ENCODE measurements at regions not wholly inside any gene's neighbourhood (a gene's known extent, or its start where the extent isn't known, plus 50 kb on each side); places are given as distances from the start of the nearest gene placed in this dataset.
A peak's percentile ranks its signal among the peaks of the same experiment; 100 is the strongest.

GRCh38 chr7:13801669-13802068 lies 187.8 kb downstream of the ETV1 start:
- H3K4me1 ChIP-seq (ENCODE audit: insufficient read depth) = peaks cover 29% of the 10 kb centered on the region
- H3K9me3 Mint-ChIP-seq = peaks cover 10% of the 10 kb centered on the region
- H3K4me2 ChIP-seq = no peak overlapping the region
- peaks cover 38% of the 10 kb centered on the region for H3K4me1 Mint-ChIP-seq
- H3K27me3 ChIP-seq (ENCODE audit: insufficient read depth) = no peaks in the 10 kb centered on the region
- H3K36me3 Mint-ChIP-seq (ENCODE audit: low read depth) = peaks cover 15% of the 10 kb centered on the region; the same call in 2 of the 3 replicates
- no peaks in the 10 kb centered on the region for H3K36me3 ChIP-seq (ENCODE audit: insufficient read depth)
- TF ChIP-seq NANOG (IDR thresholded peaks at IDR 0.05; ENCODE audit: borderline replicate concordance) (no peak), REST (IDR thresholded peaks at IDR 0.05; ENCODE audit: unreplicated experiment) (no peak), STAT1 (IDR thresholded peaks at IDR 0.05; ENCODE audit: unreplicated experiment) (no peak), EZH2phosphoT487 (IDR thresholded peaks at IDR 0.05; ENCODE audit: unreplicated experiment) (no peak)
- H3K27me3 Mint-ChIP-seq (ENCODE audit: insufficient read depth, low read depth, poor library complexity) = no peaks in the 10 kb centered on the region
- no peak overlapping the region for H3K4me3 ChIP-seq
- no peaks in the 10 kb centered on the region for H3F3A ChIP-seq (replicated peaks; ENCODE audit: low read depth)
- H3K4me3 Mint-ChIP-seq = no peak overlapping the region
- H3K79me2 ChIP-seq (replicated peaks; ENCODE audit: insufficient read depth) = peaks cover 88% of the 10 kb centered on the region
- H2AFZ ChIP-seq = no peak overlapping the region
- H4K20me1 ChIP-seq (replicated peaks; ENCODE audit: insufficient read depth) = no peaks in the 10 kb centered on the region
- 0 out of 2 replicates have a peak overlapping the region, but pooled peaks have one; percentile 37 for H3K27ac Mint-ChIP-seq
- H3K9me2 ChIP-seq (ENCODE audit: insufficient read depth) = no peaks in the 10 kb centered on the region
- no peak overlapping the region for H3K27ac ChIP-seq (ENCODE audit: low read depth)
- DNase-seq (ENCODE audit: low spot score) (no peak), ATAC-seq (no peak)

- DNase-seq (ENCODE audit: low spot score) = no peak
- H3K4me3 Mint-ChIP-seq = no peak overlapping the region
- H3K79me2 ChIP-seq (replicated peaks; ENCODE audit: insufficient read depth) = peaks cover 79% of the 10 kb centered on the region
- no peak overlapping the region for H3K27ac ChIP-seq (ENCODE audit: low read depth)
- H3K27ac Mint-ChIP-seq = no peak overlapping the region
- H3K27me3 ChIP-seq (ENCODE audit: insufficient read depth) = no peaks in the 10 kb centered on the region
- H3K27me3 Mint-ChIP-seq (ENCODE audit: insufficient read depth, low read depth, poor library complexity) = no peaks in the 10 kb centered on the region
- no peak for ATAC-seq
- peaks cover 30% of the 10 kb centered on the region for H3K4me1 Mint-ChIP-seq
- no peak overlapping the region; the same call in 1 of the 2 replicates for H3K4me2 ChIP-seq
- no peaks in the 10 kb centered on the region for H3K36me3 ChIP-seq (ENCODE audit: insufficient read depth)
- H3K4me1 ChIP-seq (ENCODE audit: insufficient read depth) = peaks cover 24% of the 10 kb centered on the region
- H3F3A ChIP-seq (replicated peaks; ENCODE audit: low read depth) = no peaks in the 10 kb centered on the region
- peaks cover 10% of the 10 kb centered on the region for H3K9me3 Mint-ChIP-seq
- no peak overlapping the region for H2AFZ ChIP-seq
- H4K20me1 ChIP-seq (replicated peaks; ENCODE audit: insufficient read depth) = no peaks in the 10 kb centered on the region
- H3K36me3 Mint-ChIP-seq (ENCODE audit: low read depth) = peaks cover 17% of the 10 kb centered on the region; the same call in 2 of the 3 replicates
- H3K4me3 ChIP-seq = no peak overlapping the region
- no peaks in the 10 kb centered on the region for H3K9me2 ChIP-seq (ENCODE audit: insufficient read depth)
- TF ChIP-seq, protein P1, sequence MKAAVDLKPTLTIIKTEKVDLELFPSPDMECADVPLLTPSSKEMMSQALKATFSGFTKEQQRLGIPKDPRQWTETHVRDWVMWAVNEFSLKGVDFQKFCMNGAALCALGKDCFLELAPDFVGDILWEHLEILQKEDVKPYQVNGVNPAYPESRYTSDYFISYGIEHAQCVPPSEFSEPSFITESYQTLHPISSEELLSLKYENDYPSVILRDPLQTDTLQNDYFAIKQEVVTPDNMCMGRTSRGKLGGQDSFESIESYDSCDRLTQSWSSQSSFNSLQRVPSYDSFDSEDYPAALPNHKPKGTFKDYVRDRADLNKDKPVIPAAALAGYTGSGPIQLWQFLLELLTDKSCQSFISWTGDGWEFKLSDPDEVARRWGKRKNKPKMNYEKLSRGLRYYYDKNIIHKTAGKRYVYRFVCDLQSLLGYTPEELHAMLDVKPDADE (IDR thresholded peaks at IDR 0.05) = no peak
- TF ChIP-seq ZNF114 (CRISPR knock-in tag; IDR thresholded peaks at IDR 0.05) (no peak), REST (IDR thresholded peaks at IDR 0.05; ENCODE audit: unreplicated experiment) (no peak), ZNF331 (CRISPR knock-in tag; IDR thresholded peaks at IDR 0.05; ENCODE audit: low read depth) (no peak), POLR2AphosphoS5 (IDR thresholded peaks at IDR 0.05; ENCODE audit: low read depth) (no peak)
- TF ChIP-seq, protein P2, sequence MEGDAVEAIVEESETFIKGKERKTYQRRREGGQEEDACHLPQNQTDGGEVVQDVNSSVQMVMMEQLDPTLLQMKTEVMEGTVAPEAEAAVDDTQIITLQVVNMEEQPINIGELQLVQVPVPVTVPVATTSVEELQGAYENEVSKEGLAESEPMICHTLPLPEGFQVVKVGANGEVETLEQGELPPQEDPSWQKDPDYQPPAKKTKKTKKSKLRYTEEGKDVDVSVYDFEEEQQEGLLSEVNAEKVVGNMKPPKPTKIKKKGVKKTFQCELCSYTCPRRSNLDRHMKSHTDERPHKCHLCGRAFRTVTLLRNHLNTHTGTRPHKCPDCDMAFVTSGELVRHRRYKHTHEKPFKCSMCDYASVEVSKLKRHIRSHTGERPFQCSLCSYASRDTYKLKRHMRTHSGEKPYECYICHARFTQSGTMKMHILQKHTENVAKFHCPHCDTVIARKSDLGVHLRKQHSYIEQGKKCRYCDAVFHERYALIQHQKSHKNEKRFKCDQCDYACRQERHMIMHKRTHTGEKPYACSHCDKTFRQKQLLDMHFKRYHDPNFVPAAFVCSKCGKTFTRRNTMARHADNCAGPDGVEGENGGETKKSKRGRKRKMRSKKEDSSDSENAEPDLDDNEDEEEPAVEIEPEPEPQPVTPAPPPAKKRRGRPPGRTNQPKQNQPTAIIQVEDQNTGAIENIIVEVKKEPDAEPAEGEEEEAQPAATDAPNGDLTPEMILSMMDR (conservative IDR thresholded peaks at IDR 0.05; ENCODE audit: low read depth in 2 of 2) = no peak
Measured at GRCh38 chr7:13802651-13803050, 186.8 kb downstream of the ETV1 start.

Measured in GM23338 (cell line).